OCI-M1 (cell line): ENCODE measurements at regions not wholly inside any gene's neighbourhood (a gene's known extent, or its start where the extent isn't known, plus 50 kb on each side); places are given as distances from the start of the nearest gene placed in this dataset.
A peak's percentile ranks its signal among the peaks of the same experiment; 100 is the strongest.
"Not testable (repeated sequence)": the region's sequence is repeated elsewhere in the genome, so short reads cannot be mapped to it uniquely, and the experiment has no call there.

Experiments used
- DNase-seq: peaks from one replicate; lab custom pipeline; 2025; lab: John Stamatoyannopoulos, UW

- peak; percentile 83 for DNase-seq
These were observed 125.4 kb downstream of the ZNF330 start for GRCh38 chr4:141346144-141346543.

GRCh38 chr4:141347684-141348083 lies 127.0 kb downstream of the ZNF330 start:
- DNase-seq: peak; percentile 34

GRCh38 chr4:141348125-141348524 lies 127.4 kb downstream of the ZNF330 start:
- peak; percentile 76 for DNase-seq

- peak; percentile 64 for DNase-seq
These were observed 127.9 kb downstream of the ZNF330 start for GRCh38 chr4:141348573-141348972.

- no peak for DNase-seq
These were observed 128.5 kb downstream of the ZNF330 start for GRCh38 chr4:141349236-141349635.

GRCh38 chr4:141350122-141350905 lies 129.6 kb downstream of the ZNF330 start:
- DNase-seq: no peak

- peak; percentile 87 for DNase-seq
These were observed 131.6 kb downstream of the ZNF330 start for GRCh38 chr4:141352331-141352730.

GRCh38 chr4:141352909-141353525 lies 132.3 kb downstream of the ZNF330 start:
- DNase-seq: peak; percentile 89

- DNase-seq: peak; percentile 77
These were observed 135.7 kb downstream of the ZNF330 start for GRCh38 chr4:141356321-141356962.

- no peak for DNase-seq
These were observed 136.3 kb downstream of the ZNF330 start for GRCh38 chr4:141356963-141357335.

GRCh38 chr4:141368241-141368640 lies 147.5 kb downstream of the ZNF330 start:
- DNase-seq: not testable (repeated sequence)

GRCh38 chr4:141371206-141371605 lies 150.5 kb downstream of the ZNF330 start:
- no peak for DNase-seq

- peak; percentile 18 for DNase-seq
These were observed 155.2 kb downstream of the ZNF330 start for GRCh38 chr4:141375855-141376254.

GRCh38 chr4:141376769-141377168 lies 156.1 kb downstream of the ZNF330 start:
- no peak for DNase-seq

GRCh38 chr4:141387299-141387698 lies 166.6 kb downstream of the ZNF330 start:
- no peak for DNase-seq

GRCh38 chr4:141388481-141388880 lies 167.8 kb downstream of the ZNF330 start:
- DNase-seq: no peak

GRCh38 chr4:141389649-141390048 lies 169.0 kb downstream of the ZNF330 start:
- DNase-seq: no peak

- DNase-seq: no peak
These were observed 169.9 kb downstream of the ZNF330 start for GRCh38 chr4:141390571-141390970.

- DNase-seq: no peak
These were observed 170.6 kb downstream of the ZNF330 start for GRCh38 chr4:141391293-141391692.

GRCh38 chr4:141391771-141392170 lies 171.1 kb downstream of the ZNF330 start:
- DNase-seq: no peak

- DNase-seq: peak; percentile 53
These were observed 174.6 kb downstream of the ZNF330 start for GRCh38 chr4:141395246-141395830.

GRCh38 chr4:141395919-141396318 lies 175.2 kb downstream of the ZNF330 start:
- DNase-seq: no peak

GRCh38 chr4:141402712-141403111 lies 182.0 kb downstream of the ZNF330 start:
- no peak for DNase-seq
